HepG2 (cell line): ENCODE measurements at regions not wholly inside any gene's neighbourhood (a gene's known extent, or its start where the extent isn't known, plus 50 kb on each side); places are given as distances from the start of the nearest gene placed in this dataset.

Experiments
- MED1 ChIP-seq: sonication (generic); formaldehyde crosslinking; IDR thresholded peaks from 2 replicates; pipeline ENCODE4 v1.4.0; 2020; ENCODE audit warnings: missing genetic modification reagents
- POLR2AphosphoS5 ChIP-seq: IDR thresholded peaks from 2 replicates; pipeline ENCODE4 v1.6.1; 2012; ENCODE audit warnings: low read depth, low read length
- TAF1 ChIP-seq: sonication (generic); formaldehyde crosslinking; IDR thresholded peaks from 2 replicates; pipeline ENCODE4 v1.4.0; 2020; ENCODE audit warnings: missing genetic modification reagents
- TP53 ChIP-seq: sonication (generic); formaldehyde crosslinking; conservative IDR thresholded peaks from 2 replicates; pipeline ENCODE4 v1.4.0; 2020; ENCODE audit warnings: missing genetic modification reagents
- ZNF563 ChIP-seq: sonication (generic); formaldehyde crosslinking; IDR thresholded peaks from 2 replicates; pipeline ENCODE4 v1.8.0; 2022; ENCODE audit warnings: mild to moderate bottlenecking, moderate library complexity, missing genetic modification reagents
- TF ChIP-seq, protein P1 (sequence below): sonication (generic); formaldehyde crosslinking; IDR thresholded peaks from 2 replicates; pipeline ENCODE4 v1.5.0; 2020; ENCODE audit warnings: mild to moderate bottlenecking, missing genetic modification reagents, moderate library complexity

DNA sequence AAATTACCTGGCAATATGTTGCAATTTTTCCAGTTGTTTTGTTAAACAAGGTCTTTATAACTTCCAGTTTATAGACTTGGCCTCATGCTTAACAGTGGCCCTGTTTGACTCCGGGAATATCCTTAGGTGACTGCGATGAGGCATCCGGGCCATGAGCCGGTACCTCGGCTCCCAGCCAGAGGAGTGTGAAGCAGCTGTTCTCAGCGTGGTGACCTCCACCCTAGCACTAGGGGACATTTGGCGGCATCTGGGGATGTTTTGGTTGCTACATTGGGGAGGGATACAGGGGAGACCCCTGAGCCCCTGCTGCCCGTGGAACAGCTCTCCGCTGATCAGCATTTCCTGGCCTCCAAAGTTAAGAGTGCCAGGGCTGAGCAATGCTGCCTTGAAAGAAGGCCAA lies 533.4 kb downstream of the IRX1 start:
- TF ChIP-seq POLR2AphosphoS5 (no peak), TP53 (CRISPR knock-in tag) (no peak), ZNF563 (CRISPR knock-in tag) (no peak), MED1 (CRISPR knock-in tag) (no peak), TAF1 (CRISPR knock-in tag) (no peak)
- TF ChIP-seq, protein P1, sequence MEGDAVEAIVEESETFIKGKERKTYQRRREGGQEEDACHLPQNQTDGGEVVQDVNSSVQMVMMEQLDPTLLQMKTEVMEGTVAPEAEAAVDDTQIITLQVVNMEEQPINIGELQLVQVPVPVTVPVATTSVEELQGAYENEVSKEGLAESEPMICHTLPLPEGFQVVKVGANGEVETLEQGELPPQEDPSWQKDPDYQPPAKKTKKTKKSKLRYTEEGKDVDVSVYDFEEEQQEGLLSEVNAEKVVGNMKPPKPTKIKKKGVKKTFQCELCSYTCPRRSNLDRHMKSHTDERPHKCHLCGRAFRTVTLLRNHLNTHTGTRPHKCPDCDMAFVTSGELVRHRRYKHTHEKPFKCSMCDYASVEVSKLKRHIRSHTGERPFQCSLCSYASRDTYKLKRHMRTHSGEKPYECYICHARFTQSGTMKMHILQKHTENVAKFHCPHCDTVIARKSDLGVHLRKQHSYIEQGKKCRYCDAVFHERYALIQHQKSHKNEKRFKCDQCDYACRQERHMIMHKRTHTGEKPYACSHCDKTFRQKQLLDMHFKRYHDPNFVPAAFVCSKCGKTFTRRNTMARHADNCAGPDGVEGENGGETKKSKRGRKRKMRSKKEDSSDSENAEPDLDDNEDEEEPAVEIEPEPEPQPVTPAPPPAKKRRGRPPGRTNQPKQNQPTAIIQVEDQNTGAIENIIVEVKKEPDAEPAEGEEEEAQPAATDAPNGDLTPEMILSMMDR (CRISPR knock-in tag), result no peak
